ENCODE measurements at regions not wholly inside any gene's neighbourhood (a gene's known extent, or its start where the extent isn't known, plus 50 kb on each side); places are given as distances from the start of the nearest gene placed in this dataset.

GRCh38 chr16:20137194-20137593 lies 63.5 kb upstream of the GPR139 start:
- TF ChIP-seq ELK1 (IDR thresholded peaks at IDR 0.05; ENCODE audit: borderline replicate concordance, low read depth, low read length), result no peak
- no peak for TF ChIP-seq MXI1 (IDR thresholded peaks at IDR 0.05; ENCODE audit: borderline replicate concordance, low read depth, low read length)
- TF ChIP-seq FOS (IDR thresholded peaks at IDR 0.05; ENCODE audit: low read depth, low read length), result no peak
- TF ChIP-seq MAZ (IDR thresholded peaks at IDR 0.05; ENCODE audit: borderline replicate concordance, low read depth, low read length), result no peak
- no peak for TF ChIP-seq CTCF (conservative IDR thresholded peaks at IDR 0.05; ENCODE audit: low read depth, low read length)
- TF ChIP-seq CEBPB (IDR thresholded peaks at IDR 0.05; ENCODE audit: low read depth, low read length), result no peak
- TF ChIP-seq RCOR1 (IDR thresholded peaks at IDR 0.05; ENCODE audit: insufficient replicate concordance, low read length), result no peak
- no peak for TF ChIP-seq BHLHE40 (IDR thresholded peaks at IDR 0.05; ENCODE audit: low read depth, low read length)
- TF ChIP-seq POLR2A (IDR thresholded peaks at IDR 0.05; ENCODE audit: low read depth, low read length), result no peak
- no peak for TF ChIP-seq SMC3 (IDR thresholded peaks at IDR 0.05; ENCODE audit: low read depth, low read length)
- TF ChIP-seq RAD21 (IDR thresholded peaks at IDR 0.05; ENCODE audit: low read length), result no peak
- TF ChIP-seq NFE2L2 (IDR thresholded peaks at IDR 0.05; ENCODE audit: low read depth, low read length), result no peak
- TF ChIP-seq MAFK (IDR thresholded peaks at IDR 0.05; ENCODE audit: low read depth, low read length), result no peak
- no peak for TF ChIP-seq CHD1 (IDR thresholded peaks at IDR 0.05; ENCODE audit: low read depth, low read length)
- Histone ChIP-seq H3K4me2 (ENCODE audit: low read depth, low read length) (no peak overlapping the region), H3K4me1 (ENCODE audit: control insufficient read depth, insufficient read depth, low read length) (no peaks in the 10 kb centered on the region), H4K8ac (ENCODE audit: low read depth in 2 of 2, low read length in 2 of 2) (no peak overlapping the region), H3K79me1 (ENCODE audit: low read depth in 1 of 2, low read length in 2 of 2) (no peaks in the 10 kb centered on the region), H3K18ac (ENCODE audit: low read depth, low read length) (no peak overlapping the region), H2AK9ac (replicated peaks; ENCODE audit: low read depth, low read length, poor library complexity) (no peak overlapping the region), H2BK15ac (ENCODE audit: low read depth, low read length) (no peak overlapping the region), H4K91ac (ENCODE audit: insufficient read depth, low read depth, low read length) (no peak overlapping the region), H3K14ac (replicated peaks; ENCODE audit: low read depth, low read length) (no peak overlapping the region), H3K27ac (ENCODE audit: insufficient read depth, low read length) (no peak overlapping the region), H2AK5ac (ENCODE audit: low read depth, low read length) (no peak overlapping the region), H3K9me1 (ENCODE audit: insufficient read depth, low read length) (no peaks in the 10 kb centered on the region), H3K56ac (ENCODE audit: extremely low read depth, insufficient read depth, low read length) (no peak overlapping the region), H2BK20ac (ENCODE audit: low read depth, low read length) (no peak overlapping the region), H4K5ac (ENCODE audit: low read depth, low read length) (no peak overlapping the region), H2AFZ (replicated peaks; ENCODE audit: low read length, poor library complexity) (no peak overlapping the region), H3K27me3 (ENCODE audit: control insufficient read depth, insufficient read depth, low read length) (no peaks in the 10 kb centered on the region), H4K20me1 (ENCODE audit: insufficient read depth, low read length) (no peaks in the 10 kb centered on the region), H3K9me3 (ENCODE audit: control insufficient read depth, insufficient read depth, low read length) (peaks cover 10% of the 10 kb centered on the region; the same call in 1 of the 2 replicates), H3K4me3 (ENCODE audit: insufficient read depth, low read depth, low read length) (no peak overlapping the region), H2BK120ac (ENCODE audit: low read depth, low read length) (no peak overlapping the region), H3K36me3 (ENCODE audit: control insufficient read depth, insufficient read depth, low read length) (no peaks in the 10 kb centered on the region), H3K9ac (ENCODE audit: low read depth, low read length) (no peak overlapping the region), H3K23ac (ENCODE audit: low read depth, low read length) (no peak overlapping the region), H2BK5ac (ENCODE audit: low read depth, low read length, poor library complexity, severe bottlenecking) (no peak overlapping the region), H3K4ac (ENCODE audit: low read depth, low read length) (no peak overlapping the region)
- no TSS peak for BruUV-seq (replicated peaks)
- in situ Hi-C loops (cut with MboI; ENCODE audit: low sequenced_read_pairs) (loop anchor here (10.0 kb wide), 1 partner anchor 102 kb away; no protein-coding TSS in a partner anchor), dilution Hi-C loops (cut with HindIII; ENCODE audit: low sequenced_read_pairs, unreplicated experiment) (no loop called here), intact Hi-C loops (cut with micrococcal nuclease) (no loop called here)
- ATAC-seq (ENCODE audit: low read depth) (no peak), DNase-seq (no peak)
- WGBS, 2 experiments (ENCODE audit: extremely low coverage in 2 of 2, insufficient read length in 1 of 2), result no CpG with 5 or more reads among the region's 5 CpGs
- CTCF ChIA-PET, result no interaction called here
- POLR2A ChIA-PET (ENCODE audit: unreplicated experiment), result no interaction called here

Data from IMR-90 (cell line).